ENCODE measurements at regions not wholly inside any gene's neighbourhood (a gene's known extent, or its start where the extent isn't known, plus 50 kb on each side); places are given as distances from the start of the nearest gene placed in this dataset.

DNA sequence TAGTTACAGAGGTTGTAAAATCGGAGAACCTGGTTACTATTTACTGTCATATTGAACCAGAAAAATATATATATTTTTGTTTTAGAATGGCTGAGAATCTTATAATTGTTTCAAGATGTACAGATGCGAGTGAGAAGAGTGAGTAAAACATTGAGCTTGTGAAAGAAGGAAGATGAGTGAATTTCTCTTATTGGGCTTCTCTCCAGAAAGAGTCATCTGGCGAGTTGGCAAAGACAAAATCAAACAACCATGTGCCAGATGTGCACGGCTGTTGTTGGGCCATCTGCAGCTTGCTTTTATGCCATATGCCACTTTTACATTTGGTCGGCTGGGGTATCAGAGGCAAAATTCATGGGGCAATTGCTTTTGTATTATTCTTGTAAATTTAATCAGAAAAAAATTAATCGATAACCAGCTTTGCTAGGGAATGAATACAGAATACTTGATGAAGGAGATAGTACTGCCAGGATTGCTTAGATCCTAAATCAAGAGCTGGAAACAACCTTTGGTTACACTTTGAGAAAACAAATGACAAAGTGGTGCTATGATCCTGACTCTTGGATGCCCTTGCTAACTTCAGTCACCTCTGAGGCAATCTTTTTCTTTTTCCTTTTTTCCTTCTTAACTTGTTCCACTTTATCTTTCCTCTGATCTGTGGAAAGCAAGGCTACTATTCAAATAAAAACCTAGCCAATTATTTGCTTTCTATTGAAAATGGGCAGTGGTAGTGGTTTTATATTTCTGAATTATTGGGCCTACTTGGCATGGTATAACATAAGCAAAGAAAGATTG lies 97.1 kb upstream of the GRIK2 start:
- Histone ChIP-seq H3K27me3 (ENCODE audit: insufficient read depth, low read length) (no peaks in the 10 kb centered on the region), H3K9me3 (ENCODE audit: low read depth, low read length) (no peaks in the 10 kb centered on the region), H3K4me1 (ENCODE audit: insufficient read depth, low read length) (no peaks in the 10 kb centered on the region), H3K4me3 (ENCODE audit: insufficient read depth, low read length) (no peak overlapping the region), H3K4me2 (ENCODE audit: insufficient read depth, low read length) (no peak overlapping the region), H3K27ac (ENCODE audit: low read depth, low read length) (no peak overlapping the region), H2AFZ (ENCODE audit: low read length) (no peak overlapping the region), H3K79me2 (ENCODE audit: insufficient read depth, low read length) (no peaks in the 10 kb centered on the region), H4K20me1 (ENCODE audit: insufficient read depth, low read length) (no peaks in the 10 kb centered on the region), H3K36me3 (ENCODE audit: insufficient read depth, low read length) (no peaks in the 10 kb centered on the region)
- no peak for DNase-seq (ENCODE audit: insufficient read length, low spot score, missing footprints)
- TF ChIP-seq, protein P1, sequence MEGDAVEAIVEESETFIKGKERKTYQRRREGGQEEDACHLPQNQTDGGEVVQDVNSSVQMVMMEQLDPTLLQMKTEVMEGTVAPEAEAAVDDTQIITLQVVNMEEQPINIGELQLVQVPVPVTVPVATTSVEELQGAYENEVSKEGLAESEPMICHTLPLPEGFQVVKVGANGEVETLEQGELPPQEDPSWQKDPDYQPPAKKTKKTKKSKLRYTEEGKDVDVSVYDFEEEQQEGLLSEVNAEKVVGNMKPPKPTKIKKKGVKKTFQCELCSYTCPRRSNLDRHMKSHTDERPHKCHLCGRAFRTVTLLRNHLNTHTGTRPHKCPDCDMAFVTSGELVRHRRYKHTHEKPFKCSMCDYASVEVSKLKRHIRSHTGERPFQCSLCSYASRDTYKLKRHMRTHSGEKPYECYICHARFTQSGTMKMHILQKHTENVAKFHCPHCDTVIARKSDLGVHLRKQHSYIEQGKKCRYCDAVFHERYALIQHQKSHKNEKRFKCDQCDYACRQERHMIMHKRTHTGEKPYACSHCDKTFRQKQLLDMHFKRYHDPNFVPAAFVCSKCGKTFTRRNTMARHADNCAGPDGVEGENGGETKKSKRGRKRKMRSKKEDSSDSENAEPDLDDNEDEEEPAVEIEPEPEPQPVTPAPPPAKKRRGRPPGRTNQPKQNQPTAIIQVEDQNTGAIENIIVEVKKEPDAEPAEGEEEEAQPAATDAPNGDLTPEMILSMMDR (IDR thresholded peaks at IDR 0.05; ENCODE audit: extremely low read depth, low read depth, low read length): no peak

DNA sequence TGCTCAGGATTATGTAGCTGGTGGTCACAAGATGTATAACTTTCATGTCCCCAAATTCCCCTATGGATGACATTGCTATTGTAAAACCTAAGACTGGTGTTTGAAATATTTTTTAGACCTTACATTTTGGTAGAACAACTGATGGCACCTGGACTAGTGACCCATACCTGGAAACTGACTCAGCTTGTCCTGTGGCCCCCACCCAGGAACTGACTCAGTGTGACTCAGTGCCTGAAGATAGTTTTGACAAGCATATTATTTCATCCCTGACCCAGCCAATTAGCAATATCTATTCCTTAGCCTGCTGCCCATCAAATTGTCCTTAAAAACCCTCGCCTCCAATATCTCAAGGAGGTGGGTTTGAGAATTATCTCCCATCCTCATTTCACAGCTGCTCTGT lies 90.9 kb upstream of the GRIK2 start:
- Histone ChIP-seq H3K79me2 (ENCODE audit: insufficient read depth, low read length) (no peaks in the 10 kb centered on the region), H3K4me2 (ENCODE audit: insufficient read depth, low read length) (no peak overlapping the region), H3K4me1 (ENCODE audit: insufficient read depth, low read length) (no peaks in the 10 kb centered on the region), H3K9me3 (ENCODE audit: low read depth, low read length) (peaks cover 10% of the 10 kb centered on the region), H3K27ac (ENCODE audit: low read depth, low read length) (no peak overlapping the region), H3K27me3 (ENCODE audit: insufficient read depth, low read length) (no peaks in the 10 kb centered on the region), H4K20me1 (ENCODE audit: insufficient read depth, low read length) (no peaks in the 10 kb centered on the region), H3K4me3 (ENCODE audit: insufficient read depth, low read length) (no peak overlapping the region), H3K36me3 (ENCODE audit: insufficient read depth, low read length) (no peaks in the 10 kb centered on the region), H2AFZ (ENCODE audit: low read length) (no peak overlapping the region)
- DNase-seq (ENCODE audit: insufficient read length, low spot score, missing footprints): no peak
- TF ChIP-seq, protein P1 (IDR thresholded peaks at IDR 0.05; ENCODE audit: extremely low read depth, low read depth, low read length): no peak

DNA sequence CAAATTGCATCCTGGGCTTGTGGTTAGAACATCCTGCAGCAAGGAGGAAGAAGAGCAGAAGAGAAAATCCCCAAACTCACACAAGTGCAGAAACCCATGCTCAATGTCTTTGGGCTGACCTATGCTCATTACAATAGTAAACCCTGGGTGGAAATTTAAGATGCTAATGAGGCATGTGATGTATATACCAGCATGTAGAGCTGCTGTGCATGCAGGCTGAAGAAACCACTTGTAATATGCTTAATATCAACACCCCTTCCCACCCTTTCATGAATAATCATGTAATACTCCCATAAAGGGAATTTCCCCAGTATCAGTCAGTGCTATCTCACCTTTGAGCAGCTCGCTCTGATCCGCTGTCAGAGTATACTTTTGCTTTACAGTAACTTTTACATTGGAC lies 90.0 kb upstream of the GRIK2 start:
- TF ChIP-seq, protein P1 (IDR thresholded peaks at IDR 0.05; ENCODE audit: extremely low read depth, low read depth, low read length): no peak

DNA sequence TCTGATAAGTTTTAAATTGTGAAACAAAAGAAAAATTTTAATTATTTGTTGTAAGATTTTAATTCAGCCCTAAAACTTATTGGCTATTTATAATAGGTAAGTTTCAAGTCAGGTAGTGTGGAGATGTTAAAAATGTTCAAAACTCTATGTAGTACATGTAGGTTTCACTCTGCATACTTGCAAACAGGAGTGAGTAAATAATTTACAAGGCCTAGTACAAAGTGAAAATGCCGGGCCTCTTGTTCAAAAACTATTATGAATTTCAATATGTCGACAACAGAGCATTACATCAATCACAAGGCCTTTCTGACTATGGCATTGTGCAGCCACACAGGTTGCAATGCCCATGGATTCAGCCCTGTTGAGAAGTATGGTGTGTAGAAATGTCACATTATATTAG lies 80.9 kb upstream of the GRIK2 start:
- DNase-seq (ENCODE audit: insufficient read length, low spot score, missing footprints): no peak
- H3K4me2 ChIP-seq (ENCODE audit: insufficient read depth, low read length): no peak overlapping the region
- no peak overlapping the region for H2AFZ ChIP-seq (ENCODE audit: low read length)
- no peaks in the 10 kb centered on the region for H3K27me3 ChIP-seq (ENCODE audit: insufficient read depth, low read length)
- H4K20me1 ChIP-seq (ENCODE audit: insufficient read depth, low read length): no peaks in the 10 kb centered on the region
- H3K36me3 ChIP-seq (ENCODE audit: insufficient read depth, low read length): no peaks in the 10 kb centered on the region
- H3K9me3 ChIP-seq (ENCODE audit: low read depth, low read length): peaks cover 2% of the 10 kb centered on the region
- TF ChIP-seq, protein P1 (IDR thresholded peaks at IDR 0.05; ENCODE audit: extremely low read depth, low read depth, low read length): no peak
- H3K79me2 ChIP-seq (ENCODE audit: insufficient read depth, low read length): no peaks in the 10 kb centered on the region
- no peak overlapping the region for H3K27ac ChIP-seq (ENCODE audit: low read depth, low read length)
- no peaks in the 10 kb centered on the region for H3K4me1 ChIP-seq (ENCODE audit: insufficient read depth, low read length)
- H3K4me3 ChIP-seq (ENCODE audit: insufficient read depth, low read length): no peak overlapping the region

More for the DNA sequence above, 90.0 kb upstream of the GRIK2 start:
- no peaks in the 10 kb centered on the region for H3K27me3 ChIP-seq (ENCODE audit: insufficient read depth, low read length)
- no peak overlapping the region for H2AFZ ChIP-seq (ENCODE audit: low read length)
- H3K4me3 ChIP-seq (ENCODE audit: insufficient read depth, low read length): no peak overlapping the region
- no peak for DNase-seq (ENCODE audit: insufficient read length, low spot score, missing footprints)
- no peaks in the 10 kb centered on the region for H3K36me3 ChIP-seq (ENCODE audit: insufficient read depth, low read length)
- H4K20me1 ChIP-seq (ENCODE audit: insufficient read depth, low read length): no peaks in the 10 kb centered on the region
- no peaks in the 10 kb centered on the region for H3K79me2 ChIP-seq (ENCODE audit: insufficient read depth, low read length)
- H3K4me1 ChIP-seq (ENCODE audit: insufficient read depth, low read length): no peaks in the 10 kb centered on the region
- no peak overlapping the region for H3K4me2 ChIP-seq (ENCODE audit: insufficient read depth, low read length)
- H3K27ac ChIP-seq (ENCODE audit: low read depth, low read length): no peak overlapping the region
- peaks cover 10% of the 10 kb centered on the region for H3K9me3 ChIP-seq (ENCODE audit: low read depth, low read length)
